Loucy (cell line): ENCODE measurements at regions not wholly inside any gene's neighbourhood (a gene's known extent, or its start where the extent isn't known, plus 50 kb on each side); places are given as distances from the start of the nearest gene placed in this dataset.

Experiments
- H2AFZ ChIP-seq: fragments of 200-600 bp; sonication (generic); 2 replicates; pipeline ENCODE4 v1.6.0; 2016; ENCODE audit warnings: antibody characterized with exemption, mild to moderate bottlenecking, low read length, moderate library complexity
- H3F3A ChIP-seq: fragments of 200-600 bp; 2 replicates; pipeline ENCODE4 v1.6.0; 2016; ENCODE audit warnings: antibody characterized with exemption, low read depth, mild to moderate bottlenecking
- H3K27me3 ChIP-seq: fragments of 200-600 bp; sonication (generic); 2 replicates; pipeline ENCODE4 v1.6.1; 2014; ENCODE audit warnings: low read length, mild to moderate bottlenecking; ENCODE audit not compliant: insufficient read depth, poor library complexity, severe bottlenecking
- H3K36me3 ChIP-seq: fragments of 200-600 bp; sonication (generic); 2 replicates; pipeline ENCODE4 v1.6.1; 2016; ENCODE audit warnings: low read length; ENCODE audit not compliant: insufficient read depth
- H3K4me1 ChIP-seq: fragments of 200-600 bp; sonication (generic); 2 replicates; pipeline ENCODE4 v1.5.1; 2014; ENCODE audit warnings: low read length, mild to moderate bottlenecking; ENCODE audit not compliant: insufficient read depth, poor library complexity, severe bottlenecking
- H3K4me2 ChIP-seq: fragments of 200-600 bp; sonication (generic); 2 replicates; pipeline ENCODE4 v1.6.0; 2014; ENCODE audit warnings: antibody characterized with exemption, low read length, low read depth, mild to moderate bottlenecking; ENCODE audit not compliant: poor library complexity, severe bottlenecking
- H3K4me3 ChIP-seq: fragments of 200-600 bp; sonication (generic); 2 replicates; pipeline ENCODE4 v1.5.1; 2014; ENCODE audit warnings: low read length, mild to moderate bottlenecking, mixed read lengths; ENCODE audit not compliant: poor library complexity, severe bottlenecking
- H3K79me2 ChIP-seq: fragments of 200-600 bp; sonication (generic); 2 replicates; pipeline ENCODE4 v1.6.1; 2014; ENCODE audit warnings: low read length; ENCODE audit not compliant: insufficient read depth
- H3K9ac ChIP-seq: fragments of 200-600 bp; sonication (generic); 2 replicates; pipeline ENCODE4 v1.6.0; 2014; ENCODE audit warnings: mild to moderate bottlenecking, low read depth, low read length, moderate library complexity; ENCODE audit not compliant: poor library complexity, severe bottlenecking
- H3K9me2 ChIP-seq: fragments of 200-600 bp; sonication (generic); replicated peaks from 2 replicates; pipeline ENCODE4 v1.6.1; 2016; ENCODE audit warnings: low read depth, low read length, mixed read lengths
- H3K9me3 ChIP-seq: fragments of 200-600 bp; sonication (generic); 2 replicates; pipeline ENCODE4 v1.6.1; 2014; ENCODE audit warnings: mild to moderate bottlenecking, antibody characterized with exemption, low read length, low read depth; ENCODE audit not compliant: insufficient read depth
- H4K20me1 ChIP-seq: fragments of 200-600 bp; sonication (generic); 2 replicates; pipeline ENCODE4 v1.6.0; 2014; ENCODE audit warnings: antibody characterized with exemption, low read length, mild to moderate bottlenecking; ENCODE audit not compliant: insufficient read depth, poor library complexity, severe bottlenecking
- EZH2phosphoT487 ChIP-seq: fragments of 200-600 bp; IDR thresholded peaks from 2 replicates; pipeline ENCODE4 v1.6.1; 2018; ENCODE audit warnings: antibody characterized with exemption, mild to moderate bottlenecking, moderate library complexity, borderline replicate concordance
- TF ChIP-seq, protein P1 (sequence below): fragments of 200-600 bp; sonication (generic); conservative IDR thresholded peaks from 2 replicates; pipeline ENCODE4 v1.5.1; 2014; ENCODE audit warnings: mild to moderate bottlenecking, antibody characterized with exemption, low read length

- H4K20me1 ChIP-seq: no peaks in the 10 kb centered on the region
- H3K79me2 ChIP-seq: no peaks in the 10 kb centered on the region
- no peak overlapping the region for H3K4me3 ChIP-seq
- H3K9me3 ChIP-seq: no peaks in the 10 kb centered on the region
- no peak overlapping the region for H2AFZ ChIP-seq
- H3K36me3 ChIP-seq: no peaks in the 10 kb centered on the region
- no peaks in the 10 kb centered on the region for H3K27me3 ChIP-seq
- H3K4me1 ChIP-seq: no peaks in the 10 kb centered on the region
- H3F3A ChIP-seq: no peaks in the 10 kb centered on the region
- no peak for TF ChIP-seq EZH2phosphoT487
- TF ChIP-seq, protein P1, sequence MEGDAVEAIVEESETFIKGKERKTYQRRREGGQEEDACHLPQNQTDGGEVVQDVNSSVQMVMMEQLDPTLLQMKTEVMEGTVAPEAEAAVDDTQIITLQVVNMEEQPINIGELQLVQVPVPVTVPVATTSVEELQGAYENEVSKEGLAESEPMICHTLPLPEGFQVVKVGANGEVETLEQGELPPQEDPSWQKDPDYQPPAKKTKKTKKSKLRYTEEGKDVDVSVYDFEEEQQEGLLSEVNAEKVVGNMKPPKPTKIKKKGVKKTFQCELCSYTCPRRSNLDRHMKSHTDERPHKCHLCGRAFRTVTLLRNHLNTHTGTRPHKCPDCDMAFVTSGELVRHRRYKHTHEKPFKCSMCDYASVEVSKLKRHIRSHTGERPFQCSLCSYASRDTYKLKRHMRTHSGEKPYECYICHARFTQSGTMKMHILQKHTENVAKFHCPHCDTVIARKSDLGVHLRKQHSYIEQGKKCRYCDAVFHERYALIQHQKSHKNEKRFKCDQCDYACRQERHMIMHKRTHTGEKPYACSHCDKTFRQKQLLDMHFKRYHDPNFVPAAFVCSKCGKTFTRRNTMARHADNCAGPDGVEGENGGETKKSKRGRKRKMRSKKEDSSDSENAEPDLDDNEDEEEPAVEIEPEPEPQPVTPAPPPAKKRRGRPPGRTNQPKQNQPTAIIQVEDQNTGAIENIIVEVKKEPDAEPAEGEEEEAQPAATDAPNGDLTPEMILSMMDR: no peak
- no peaks in the 10 kb centered on the region for H3K9me2 ChIP-seq
- H3K4me2 ChIP-seq: no peak overlapping the region
- H3K9ac ChIP-seq: no peak overlapping the region
Observed at GRCh38 chr5:68161156-68161555, 54.4 kb upstream of the PIK3R1 start.

GRCh38 chr5:68159224-68159951 is 56.2 kb upstream of the PIK3R1 start:
- no peaks in the 10 kb centered on the region for H3K36me3 ChIP-seq
- no peaks in the 10 kb centered on the region for H4K20me1 ChIP-seq
- H3F3A ChIP-seq: no peaks in the 10 kb centered on the region
- H3K4me3 ChIP-seq: no peak overlapping the region
- no peaks in the 10 kb centered on the region for H3K9me2 ChIP-seq
- H2AFZ ChIP-seq: no peak overlapping the region
- TF ChIP-seq, protein P1: no peak
- TF ChIP-seq EZH2phosphoT487: no peak
- no peaks in the 10 kb centered on the region for H3K27me3 ChIP-seq
- no peak overlapping the region for H3K4me2 ChIP-seq
- H3K4me1 ChIP-seq: no peaks in the 10 kb centered on the region
- H3K79me2 ChIP-seq: no peaks in the 10 kb centered on the region
- H3K9ac ChIP-seq: no peak overlapping the region
- H3K9me3 ChIP-seq: no peaks in the 10 kb centered on the region

- Histone ChIP-seq H3K36me3 (no peaks in the 10 kb centered on the region), H3K27me3 (no peaks in the 10 kb centered on the region), H3K79me2 (no peaks in the 10 kb centered on the region), H3K4me1 (no peaks in the 10 kb centered on the region), H3K9me3 (no peaks in the 10 kb centered on the region), H3K9ac (no peak overlapping the region), H3K4me2 (no peak overlapping the region), H2AFZ (no peak overlapping the region), H3K4me3 (no peak overlapping the region), H3K9me2 (no peaks in the 10 kb centered on the region), H3F3A (no peaks in the 10 kb centered on the region), H4K20me1 (no peaks in the 10 kb centered on the region)
- TF ChIP-seq, protein P1: no peak
Observed at GRCh38 chr5:68155940-68156339, 59.6 kb upstream of the PIK3R1 start.
